ENCODE measurements at regions not wholly inside any gene's neighbourhood (a gene's known extent, or its start where the extent isn't known, plus 50 kb on each side); places are given as distances from the start of the nearest gene placed in this dataset.
A peak's percentile ranks its signal among the peaks of the same experiment; 100 is the strongest.

GRCh38 chr2:215841175-215841816 is 172.1 kb downstream of the MREG start:
- Histone ChIP-seq H3K36me3 (ENCODE audit: control insufficient read depth in 2 of 3, insufficient read depth in 3 of 3, low read length in 3 of 3) (no peaks in the 10 kb centered on the region), H3K9ac (ENCODE audit: low read length in 3 of 3) (no peak overlapping the region), H3K27ac (ENCODE audit: low read depth in 2 of 2, low read length in 2 of 2) (no peak overlapping the region), H3K4me1 (ENCODE audit: control insufficient read depth in 2 of 3, insufficient read depth in 2 of 3, low read depth in 1 of 3, low read length in 3 of 3) (no peaks in the 10 kb centered on the region), H3K9me3 (ENCODE audit: control insufficient read depth in 2 of 3, insufficient read depth in 1 of 3, low read length in 3 of 3) (no peaks in the 10 kb centered on the region), H3K4me3 (ENCODE audit: low read length in 3 of 3) (no peak overlapping the region), H3K27me3 (ENCODE audit: control insufficient read depth, insufficient read depth, low read length) (no peaks in the 10 kb centered on the region)
- no peak for TF ChIP-seq CTCF (IDR thresholded peaks at IDR 0.05; ENCODE audit: borderline replicate concordance, extremely low read depth, insufficient read depth)
- no peak for FAIRE-seq
- intact Hi-C loops (cut with DNase I) = no loop called here
- peak in 2 of 5 donors; percentile 46 to 58 for DNase-seq

DNA sequence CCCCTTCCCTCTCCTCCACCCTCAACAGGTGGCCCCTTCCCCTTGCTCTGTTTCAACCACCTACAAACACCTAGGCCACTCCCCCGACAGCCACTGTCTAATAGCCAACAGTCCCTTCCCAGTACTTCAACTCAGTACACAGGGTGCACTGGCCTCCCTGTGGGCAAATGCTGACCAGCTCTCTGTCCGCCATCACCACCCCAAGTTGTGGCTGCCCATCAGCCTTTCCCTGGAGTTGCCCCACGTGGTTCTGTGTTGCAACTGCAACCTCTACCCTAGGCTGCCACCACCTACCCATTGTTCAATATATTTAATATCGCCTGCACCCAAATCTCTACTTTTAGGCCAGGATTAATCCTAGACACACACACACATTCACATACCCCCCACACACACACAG is 173.5 kb downstream of the MREG start:
- Histone ChIP-seq H3K9me3 (ENCODE audit: control insufficient read depth in 2 of 3, insufficient read depth in 1 of 3, low read length in 3 of 3) (no peaks in the 10 kb centered on the region), H3K4me3 (ENCODE audit: low read length in 3 of 3) (no peak overlapping the region), H3K27ac (ENCODE audit: low read depth in 2 of 2, low read length in 2 of 2) (no peak overlapping the region), H3K4me1 (ENCODE audit: control insufficient read depth in 2 of 3, insufficient read depth in 2 of 3, low read depth in 1 of 3, low read length in 3 of 3) (no peaks in the 10 kb centered on the region), H3K36me3 (ENCODE audit: control insufficient read depth in 2 of 3, insufficient read depth in 3 of 3, low read length in 3 of 3) (no peaks in the 10 kb centered on the region), H3K27me3 (ENCODE audit: control insufficient read depth, insufficient read depth, low read length) (no peaks in the 10 kb centered on the region), H3K9ac (ENCODE audit: low read length in 3 of 3) (no peak overlapping the region)
- FAIRE-seq = no peak
- intact Hi-C loops (cut with DNase I) = no loop called here
- TF ChIP-seq CTCF (IDR thresholded peaks at IDR 0.05; ENCODE audit: borderline replicate concordance, extremely low read depth, insufficient read depth) = no peak
- DNase-seq = no peak

DNA sequence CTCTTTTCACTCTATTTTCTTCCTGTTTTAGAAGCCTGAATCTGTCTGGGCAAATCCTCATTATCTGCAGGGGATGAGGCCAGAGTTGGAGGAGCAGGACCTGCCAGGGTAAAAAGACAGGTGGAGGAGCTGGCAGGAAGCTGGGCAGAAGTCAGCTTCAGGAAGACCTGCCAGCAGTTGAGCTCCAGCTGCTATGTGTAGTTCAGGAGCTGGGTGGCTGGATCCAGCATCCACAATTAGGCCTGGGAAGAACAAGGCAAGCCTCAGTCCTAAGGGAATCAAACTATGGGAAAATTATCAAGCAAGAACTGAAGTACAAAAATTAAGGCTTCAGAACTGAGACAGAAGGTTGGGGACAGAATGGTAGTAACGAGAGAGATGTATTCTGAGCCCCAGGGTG is 174.0 kb downstream of the MREG start:
- FAIRE-seq = no peak
- no peak for DNase-seq
- no peaks in the 10 kb centered on the region for H3K4me1 ChIP-seq (ENCODE audit: control insufficient read depth in 2 of 3, insufficient read depth in 2 of 3, low read depth in 1 of 3, low read length in 3 of 3)

More for the DNA sequence above, 174.0 kb downstream of the MREG start:
- Histone ChIP-seq H3K9ac (ENCODE audit: low read length in 3 of 3) (no peak overlapping the region), H3K4me3 (ENCODE audit: low read length in 3 of 3) (no peak overlapping the region), H3K27me3 (ENCODE audit: control insufficient read depth, insufficient read depth, low read length) (no peaks in the 10 kb centered on the region), H3K36me3 (ENCODE audit: control insufficient read depth in 2 of 3, insufficient read depth in 3 of 3, low read length in 3 of 3) (no peaks in the 10 kb centered on the region), H3K27ac (ENCODE audit: low read depth in 2 of 2, low read length in 2 of 2) (no peak overlapping the region), H3K9me3 (ENCODE audit: control insufficient read depth in 2 of 3, insufficient read depth in 1 of 3, low read length in 3 of 3) (no peaks in the 10 kb centered on the region)
- intact Hi-C loops (cut with DNase I) = no loop called here
- no peak for TF ChIP-seq CTCF (IDR thresholded peaks at IDR 0.05; ENCODE audit: borderline replicate concordance, extremely low read depth, insufficient read depth)
